DND-41 (cell line): ENCODE measurements at regions not wholly inside any gene's neighbourhood (a gene's known extent, or its start where the extent isn't known, plus 50 kb on each side); places are given as distances from the start of the nearest gene placed in this dataset.

Experiments
- ATAC-seq: fragments of 200-7000 bp; cut with Tn5 transposase; 3 replicates; pipeline ENCODE4 v1.9.1; 2021; ENCODE audit warnings: low read depth; ENCODE audit not compliant: insufficient read depth
- DNase-seq: peaks from one replicate; pipeline ENCODE4 v3.0.0-alpha.2; 2020
- H2AFZ ChIP-seq: 2 replicates; pipeline ENCODE4 v1.6.0; 2012; ENCODE audit warnings: low read depth, low read length
- H3K27ac ChIP-seq: 2 replicates; pipeline ENCODE4 v1.5.1; 2012; ENCODE audit warnings: low read length, inconsistent platforms
- H3K27me3 ChIP-seq: fragments of 200-600 bp; sonication (generic); 2 replicates; pipeline ENCODE4 v1.6.0; 2012; ENCODE audit warnings: low read length, mild to moderate bottlenecking, inconsistent platforms; ENCODE audit not compliant: insufficient read depth, poor library complexity
- H3K36me3 ChIP-seq: 2 replicates; pipeline ENCODE4 v1.5.1; 2012; ENCODE audit warnings: low read length, inconsistent platforms; ENCODE audit not compliant: insufficient read depth
- H3K4me1 ChIP-seq: 2 replicates; pipeline ENCODE4 v1.5.1; 2012; ENCODE audit warnings: mild to moderate bottlenecking, low read length; ENCODE audit not compliant: insufficient read depth
- H3K4me2 ChIP-seq: 2 replicates; pipeline ENCODE4 v1.6.0; 2012; ENCODE audit warnings: mild to moderate bottlenecking, moderate library complexity, low read length, inconsistent platforms; ENCODE audit not compliant: insufficient read depth
- H3K4me3 ChIP-seq, 2 experiments: fragments of 200-600 bp in 1 of 2; shearing (Covaris generic) in 1 of 2; 2 replicates each; pipeline ENCODE4 v1.5.1; 2012 to 2016; ENCODE audit warnings: inconsistent platforms in 2 of 2, low read length in 2 of 2, mild to moderate bottlenecking in 2 of 2, low read depth in 1 of 2, moderate library complexity in 1 of 2
- H3K79me2 ChIP-seq: 2 replicates; pipeline ENCODE4 v1.6.0; 2012; ENCODE audit warnings: low read length, inconsistent platforms; ENCODE audit not compliant: insufficient read depth
- H3K9ac ChIP-seq: 2 replicates; pipeline ENCODE4 v1.6.0; 2012; ENCODE audit warnings: low read depth, mild to moderate bottlenecking, inconsistent platforms, low read length, moderate library complexity
- H3K9me3 ChIP-seq: 2 replicates; pipeline ENCODE4 v1.5.1; 2012; ENCODE audit warnings: low read length, moderate library complexity, mild to moderate bottlenecking, inconsistent platforms; ENCODE audit not compliant: insufficient read depth, severe bottlenecking
- H4K20me1 ChIP-seq: 2 replicates; pipeline ENCODE4 v1.6.0; 2012; ENCODE audit warnings: low read length; ENCODE audit not compliant: insufficient read depth
- EZH2 ChIP-seq: IDR thresholded peaks from 3 replicates; pipeline ENCODE4 v1.6.1; 2012; ENCODE audit warnings: borderline replicate concordance, low read depth, mild to moderate bottlenecking, moderate library complexity, low read length, inconsistent platforms; ENCODE audit not compliant: severe bottlenecking
- TF ChIP-seq, protein P1 (sequence below): IDR thresholded peaks from 2 replicates; pipeline ENCODE4 v1.5.1; 2012; ENCODE audit warnings: borderline replicate concordance, low read length, moderate library complexity, mild to moderate bottlenecking; ENCODE audit not compliant: poor library complexity, severe bottlenecking; ENCODE audit errors: extremely low read depth

DNA sequence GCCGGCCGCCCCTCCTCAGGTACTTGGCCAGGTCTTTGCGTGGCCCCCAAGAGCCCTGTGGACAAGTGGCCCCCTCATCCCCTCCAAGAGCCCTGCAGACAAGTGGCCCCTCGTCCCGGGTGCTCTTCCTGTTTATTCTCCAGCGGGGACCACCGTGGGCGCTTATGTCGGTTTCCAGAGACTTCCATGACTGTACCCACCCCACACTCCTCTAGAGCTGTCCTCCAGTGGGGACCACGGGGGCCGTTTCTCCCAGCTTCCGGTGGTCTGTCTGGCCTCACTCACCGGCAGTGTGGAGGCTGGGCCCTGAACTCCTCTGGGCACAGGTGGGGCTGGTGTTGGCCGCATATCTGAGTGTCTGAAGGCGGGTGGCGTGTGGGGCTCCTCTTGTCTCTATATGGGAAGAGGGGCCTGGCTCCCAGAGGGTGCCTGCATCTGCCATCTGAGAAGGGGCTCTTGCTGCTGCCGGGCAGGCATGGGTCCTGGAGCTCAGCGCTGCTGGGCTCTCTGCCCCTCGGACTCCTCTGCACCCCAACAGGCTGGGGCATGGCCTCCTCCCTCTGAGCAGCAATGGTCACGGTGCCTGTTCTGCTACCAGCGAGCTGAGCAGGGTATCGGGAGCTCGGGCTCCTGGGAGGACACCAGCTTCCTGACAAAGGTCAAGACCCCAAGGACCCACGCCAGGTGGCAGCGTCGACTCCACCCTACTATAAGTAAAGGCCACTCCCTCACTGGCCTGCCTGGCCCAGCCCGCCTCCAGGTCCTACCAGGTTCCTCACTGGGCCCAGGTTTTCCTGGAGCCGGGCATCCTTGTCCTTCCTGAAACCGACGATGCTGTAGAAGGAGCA is 1264.3 kb downstream of the BRD1 start:
- no peak overlapping the region for H2AFZ ChIP-seq
- no peaks in the 10 kb centered on the region for H3K79me2 ChIP-seq
- ATAC-seq, result no peak
- peaks cover 11% of the 10 kb centered on the region for H3K27me3 ChIP-seq
- no peak overlapping the region for H3K9ac ChIP-seq
- H3K36me3 ChIP-seq, result no peaks in the 10 kb centered on the region
- no peak overlapping the region for H3K4me2 ChIP-seq
- no peak overlapping the region for H3K27ac ChIP-seq
- H3K4me3 ChIP-seq, result no peak overlapping the region
- H4K20me1 ChIP-seq, result no peaks in the 10 kb centered on the region; the same call in 1 of the 2 replicates
- H3K9me3 ChIP-seq, result no peaks in the 10 kb centered on the region
- no peak for DNase-seq
- H3K4me1 ChIP-seq, result no peaks in the 10 kb centered on the region
- no peak for TF ChIP-seq EZH2
- TF ChIP-seq, protein P1, sequence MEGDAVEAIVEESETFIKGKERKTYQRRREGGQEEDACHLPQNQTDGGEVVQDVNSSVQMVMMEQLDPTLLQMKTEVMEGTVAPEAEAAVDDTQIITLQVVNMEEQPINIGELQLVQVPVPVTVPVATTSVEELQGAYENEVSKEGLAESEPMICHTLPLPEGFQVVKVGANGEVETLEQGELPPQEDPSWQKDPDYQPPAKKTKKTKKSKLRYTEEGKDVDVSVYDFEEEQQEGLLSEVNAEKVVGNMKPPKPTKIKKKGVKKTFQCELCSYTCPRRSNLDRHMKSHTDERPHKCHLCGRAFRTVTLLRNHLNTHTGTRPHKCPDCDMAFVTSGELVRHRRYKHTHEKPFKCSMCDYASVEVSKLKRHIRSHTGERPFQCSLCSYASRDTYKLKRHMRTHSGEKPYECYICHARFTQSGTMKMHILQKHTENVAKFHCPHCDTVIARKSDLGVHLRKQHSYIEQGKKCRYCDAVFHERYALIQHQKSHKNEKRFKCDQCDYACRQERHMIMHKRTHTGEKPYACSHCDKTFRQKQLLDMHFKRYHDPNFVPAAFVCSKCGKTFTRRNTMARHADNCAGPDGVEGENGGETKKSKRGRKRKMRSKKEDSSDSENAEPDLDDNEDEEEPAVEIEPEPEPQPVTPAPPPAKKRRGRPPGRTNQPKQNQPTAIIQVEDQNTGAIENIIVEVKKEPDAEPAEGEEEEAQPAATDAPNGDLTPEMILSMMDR, result no peak

DNA sequence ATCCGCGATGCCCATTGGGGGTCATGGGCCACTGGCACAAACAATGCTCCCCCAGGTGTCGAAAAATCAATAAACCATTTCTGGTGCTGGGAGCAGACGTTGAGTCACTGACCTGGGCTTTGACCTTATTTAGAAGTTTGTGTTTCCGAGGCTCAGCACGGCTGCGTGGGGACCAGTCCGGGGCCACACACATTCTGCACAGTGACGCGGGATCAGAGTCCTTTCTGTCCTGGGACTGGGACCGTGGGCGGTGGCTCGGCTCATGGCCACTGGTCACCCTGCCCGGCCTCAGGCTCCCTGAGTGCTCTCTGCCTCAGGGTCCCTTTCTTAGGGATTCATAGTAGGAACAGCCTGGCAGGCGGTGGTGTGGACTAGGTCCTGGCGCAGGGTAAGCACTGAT is 1266.0 kb downstream of the BRD1 start:
- Histone ChIP-seq H3K36me3 (no peaks in the 10 kb centered on the region), H3K79me2 (no peaks in the 10 kb centered on the region), H3K4me3 (no peak overlapping the region), H3K27ac (no peak overlapping the region), H2AFZ (no peak overlapping the region), H3K9me3 (no peaks in the 10 kb centered on the region), H3K27me3 (peaks cover 4% of the 10 kb centered on the region), H3K4me1 (no peaks in the 10 kb centered on the region), H3K4me2 (no peak overlapping the region), H3K9ac (no peak overlapping the region), H4K20me1 (no peaks in the 10 kb centered on the region; the same call in 1 of the 2 replicates)
- DNase-seq (no peak), ATAC-seq (no peak)
- TF ChIP-seq, protein P1, result no peak
- no peak for TF ChIP-seq EZH2

DNA sequence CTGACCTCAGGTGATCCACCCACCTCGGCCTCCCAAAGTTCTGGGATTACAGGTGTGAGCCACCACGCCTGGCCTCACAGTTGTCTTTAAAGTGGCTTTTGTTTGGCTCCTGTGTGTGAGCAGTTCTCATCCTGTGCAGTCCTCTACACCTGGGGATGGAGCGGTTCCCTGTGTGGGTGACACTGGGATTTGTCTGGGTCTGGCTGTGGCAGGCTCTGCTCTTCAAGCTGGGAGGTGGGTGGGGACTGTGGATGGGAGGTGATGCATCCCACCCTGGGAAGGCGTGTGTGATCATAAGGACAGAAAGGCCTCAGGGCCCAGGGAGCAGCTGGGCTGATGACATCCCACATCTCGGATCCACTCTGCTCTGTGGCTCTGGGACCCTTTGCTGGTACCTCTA is 1266.8 kb downstream of the BRD1 start:
- no peaks in the 10 kb centered on the region for H3K27me3 ChIP-seq
- DNase-seq, result no peak
- no peaks in the 10 kb centered on the region for H3K79me2 ChIP-seq
- H3K9me3 ChIP-seq, result no peaks in the 10 kb centered on the region
- no peak overlapping the region for H2AFZ ChIP-seq
- H4K20me1 ChIP-seq, result no peaks in the 10 kb centered on the region; the same call in 1 of the 2 replicates
- no peak overlapping the region for H3K9ac ChIP-seq
- no peak for ATAC-seq
- no peaks in the 10 kb centered on the region for H3K4me1 ChIP-seq
- H3K27ac ChIP-seq, result no peak overlapping the region
- no peak overlapping the region for H3K4me2 ChIP-seq
- TF ChIP-seq, protein P1, result no peak
- TF ChIP-seq EZH2, result no peak
- H3K36me3 ChIP-seq, result no peaks in the 10 kb centered on the region
- no peak overlapping the region for H3K4me3 ChIP-seq
